HG02678 (cell line): ENCODE measurements at regions not wholly inside any gene's neighbourhood (a gene's known extent, or its start where the extent isn't known, plus 50 kb on each side); places are given as distances from the start of the nearest gene placed in this dataset.
"Not testable (repeated sequence)": the region's sequence is repeated elsewhere in the genome, so short reads cannot be mapped to it uniquely, and the experiment has no call there.

Experiments
- ATAC-seq: cut with Tn5 transposase; IDR thresholded peaks from one replicate; pipeline ENCODE4 v1.9.1; 2021; ENCODE audit warnings: mild to moderate bottlenecking, moderate library complexity; ENCODE audit not compliant: unreplicated experiment

DNA sequence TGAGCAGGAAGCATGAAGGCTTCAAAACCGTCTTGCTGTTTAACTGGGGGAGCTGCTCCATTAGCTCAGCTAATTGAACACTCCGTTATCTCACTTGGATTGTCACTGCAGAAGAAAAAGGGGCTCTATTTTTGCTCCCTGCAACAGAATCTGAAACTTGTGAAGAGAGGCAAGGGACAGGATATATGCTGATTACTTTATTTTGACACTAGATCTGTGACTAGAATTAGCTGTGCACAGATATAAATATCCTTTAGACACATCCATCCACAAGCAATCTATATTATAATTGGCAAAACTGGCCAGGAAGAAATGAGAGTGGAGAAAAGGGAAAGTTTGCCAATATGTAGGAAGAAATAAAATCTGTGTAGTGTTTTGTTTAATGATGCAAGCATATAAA is 700.1 kb upstream of the CHAC2 start:
- ATAC-seq, result no peak

DNA sequence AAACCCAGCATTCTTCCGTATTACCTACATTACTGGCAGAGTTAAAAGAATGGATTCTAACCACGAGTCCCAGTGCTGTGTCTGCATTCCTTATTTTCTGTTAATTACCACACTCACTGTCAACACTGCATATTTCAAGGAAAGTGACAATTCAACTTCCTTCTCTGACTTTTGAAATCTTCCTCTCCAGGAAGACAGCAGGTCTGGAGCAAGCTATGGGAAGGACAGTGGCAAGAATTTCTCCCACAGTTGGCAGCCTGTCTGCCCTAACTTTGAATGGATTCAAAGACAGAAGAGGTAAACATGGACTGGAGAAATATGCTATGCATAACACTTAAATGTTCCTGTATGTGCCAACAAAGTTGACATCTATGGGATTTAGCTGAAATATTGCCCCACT is 700.5 kb upstream of the CHAC2 start:
- ATAC-seq, result no peak

- no peak for ATAC-seq
Measured at GRCh38 chr2:53064154-53064553, 703.5 kb upstream of the CHAC2 start.

DNA sequence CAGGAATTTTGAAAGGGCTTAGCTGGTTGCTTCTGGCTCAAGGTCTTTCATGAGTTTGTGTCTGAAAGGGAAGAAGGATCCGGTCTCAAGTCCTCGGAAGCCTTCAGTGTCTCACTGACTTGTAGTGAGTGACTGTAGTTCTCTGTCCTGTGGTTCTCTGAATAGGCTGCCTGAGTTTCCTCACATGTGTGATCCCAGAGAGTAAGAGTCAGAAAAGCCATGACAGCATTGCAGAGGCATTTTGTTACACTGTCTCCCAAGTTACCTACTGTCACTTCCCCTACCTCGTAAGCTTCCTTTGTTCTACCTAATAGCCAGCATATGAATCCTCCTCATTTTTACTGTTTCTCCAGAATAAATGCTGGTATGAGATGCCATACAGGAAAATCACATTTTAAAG is 709.1 kb upstream of the CHAC2 start:
- ATAC-seq, result no peak

- ATAC-seq, result no peak
Measured at GRCh38 chr2:53053937-53054336, 713.7 kb upstream of the CHAC2 start.

DNA sequence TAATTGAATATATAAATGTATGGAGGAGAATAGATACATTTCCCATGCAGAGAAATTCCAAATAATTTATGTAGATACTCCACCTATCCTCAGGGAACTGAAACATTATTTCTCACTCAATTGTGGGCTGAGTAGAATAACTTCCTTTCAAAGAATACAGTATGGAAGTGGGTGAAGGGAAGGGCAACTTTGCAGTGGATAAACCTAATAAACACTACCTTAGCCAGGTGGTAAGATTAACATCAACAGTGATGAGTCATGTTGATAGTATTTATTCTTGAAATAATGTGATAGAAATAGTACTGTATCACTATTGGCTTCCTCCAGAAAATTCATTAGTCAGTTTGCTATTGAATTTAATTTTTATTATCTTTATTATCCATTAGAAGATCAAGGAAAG is 716.4 kb upstream of the CHAC2 start:
- no peak for ATAC-seq

DNA sequence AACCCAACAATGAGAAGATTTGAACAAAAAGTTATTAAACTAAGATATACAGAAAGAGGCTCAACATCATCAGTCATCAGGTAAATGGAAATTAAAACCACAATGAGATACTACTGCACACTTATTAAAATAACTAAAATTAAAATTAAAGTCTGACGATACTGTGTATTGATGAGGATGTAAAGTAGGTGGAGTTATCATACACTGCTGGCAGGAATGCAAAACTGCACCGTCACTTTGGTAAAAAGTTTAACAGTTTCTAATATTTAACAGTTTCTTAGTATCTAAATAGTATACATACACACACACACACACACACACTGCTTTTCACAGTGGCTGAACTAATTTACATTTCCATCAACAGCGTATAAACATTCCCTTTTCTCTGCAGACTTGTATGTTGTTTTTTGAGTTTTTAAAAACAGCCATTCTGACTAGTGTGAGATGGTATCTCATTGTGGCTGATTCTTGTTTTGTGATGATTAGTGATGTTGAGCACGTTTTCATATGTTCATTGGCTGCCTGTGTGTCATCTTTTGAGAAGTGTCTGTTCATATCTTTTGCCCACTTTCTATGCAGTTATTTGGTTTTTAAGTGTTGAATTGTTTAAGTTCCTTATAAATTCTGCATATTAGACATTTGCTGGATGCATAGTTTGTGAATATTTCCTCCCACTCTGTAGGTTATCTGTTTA is 726.9 kb upstream of the CHAC2 start:
- ATAC-seq, result no peak

DNA sequence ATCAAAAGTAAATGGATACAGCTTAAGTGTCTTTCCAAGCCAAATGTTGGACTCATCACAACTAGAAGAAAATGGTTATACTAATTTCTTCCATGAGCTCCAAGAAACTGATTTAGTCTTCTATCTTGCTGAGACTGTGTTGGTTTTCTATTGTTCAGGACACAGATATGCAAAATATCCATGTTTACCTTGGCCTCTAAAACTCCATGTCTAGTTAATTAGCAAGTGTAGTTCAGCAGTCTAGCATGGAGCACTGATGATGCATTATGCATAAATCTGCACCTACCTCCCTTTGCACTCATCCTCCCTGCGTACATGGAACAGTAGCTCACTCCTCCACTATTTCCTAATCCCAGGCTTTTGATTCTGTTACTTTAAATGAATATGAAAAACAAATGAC is 731.4 kb upstream of the CHAC2 start:
- no peak for ATAC-seq

DNA sequence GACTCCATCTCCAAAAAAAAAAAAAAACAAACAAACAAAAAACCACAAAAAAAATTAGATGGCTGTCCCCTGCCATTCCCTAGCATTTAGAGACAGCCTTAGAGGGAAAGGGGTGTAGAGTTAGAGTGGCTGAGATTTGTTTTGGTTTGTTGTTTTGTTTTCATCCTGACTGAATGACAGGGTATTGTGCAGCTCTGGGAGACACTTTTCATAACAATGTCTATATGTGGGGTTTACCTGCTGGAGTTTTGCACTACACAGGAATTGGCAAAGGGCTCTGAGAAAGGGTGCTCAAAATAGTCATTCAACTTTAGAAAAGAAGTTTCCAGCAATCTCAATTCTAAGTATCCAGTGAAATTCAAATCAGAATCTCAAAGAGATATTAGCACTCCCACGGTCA is 732.5 kb upstream of the CHAC2 start:
- no peak for ATAC-seq

DNA sequence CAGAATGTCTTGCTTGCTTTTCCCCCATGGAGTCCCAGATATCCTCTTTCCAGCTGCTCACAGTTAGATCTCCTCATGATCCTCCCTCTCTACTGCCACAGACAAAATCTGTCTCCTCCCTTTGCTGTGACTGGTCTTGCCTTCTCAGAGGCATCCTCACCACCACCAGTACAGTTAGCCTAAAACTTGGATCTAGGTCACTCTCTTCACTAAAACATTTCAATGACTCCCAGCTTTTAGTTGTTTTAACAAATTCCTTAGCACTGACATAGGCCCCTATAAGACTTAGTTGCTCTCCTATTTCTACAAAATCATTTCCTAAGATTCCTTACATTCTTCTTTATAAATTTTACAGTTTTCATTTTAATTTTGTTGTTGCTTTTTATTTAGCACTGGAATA is 734.2 kb upstream of the CHAC2 start:
- ATAC-seq, result no peak

GRCh38 chr2:53028746-53029423 is 738.7 kb upstream of the CHAC2 start:
- no peak for ATAC-seq

GRCh38 chr2:53028225-53028624 is 739.4 kb upstream of the CHAC2 start:
- no peak for ATAC-seq

DNA sequence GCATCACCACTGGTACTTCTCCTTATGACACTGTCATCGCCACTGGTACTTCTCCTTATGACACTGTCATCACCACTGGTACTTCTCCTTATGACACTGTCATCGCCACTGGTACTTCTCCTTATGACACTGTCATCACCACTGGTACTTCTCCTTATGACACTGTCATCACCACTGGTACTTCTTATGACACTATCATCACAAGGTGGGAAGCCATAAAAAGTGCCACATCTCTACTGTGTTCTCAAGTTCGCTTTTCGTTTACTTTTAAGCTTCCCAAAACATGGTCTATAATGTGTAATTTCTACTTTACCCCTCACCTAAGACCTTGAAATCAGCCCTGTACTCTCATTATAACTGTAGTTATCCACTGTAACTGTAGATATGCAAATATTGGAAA is 745.4 kb upstream of the CHAC2 start:
- ATAC-seq, result not testable (repeated sequence)

DNA sequence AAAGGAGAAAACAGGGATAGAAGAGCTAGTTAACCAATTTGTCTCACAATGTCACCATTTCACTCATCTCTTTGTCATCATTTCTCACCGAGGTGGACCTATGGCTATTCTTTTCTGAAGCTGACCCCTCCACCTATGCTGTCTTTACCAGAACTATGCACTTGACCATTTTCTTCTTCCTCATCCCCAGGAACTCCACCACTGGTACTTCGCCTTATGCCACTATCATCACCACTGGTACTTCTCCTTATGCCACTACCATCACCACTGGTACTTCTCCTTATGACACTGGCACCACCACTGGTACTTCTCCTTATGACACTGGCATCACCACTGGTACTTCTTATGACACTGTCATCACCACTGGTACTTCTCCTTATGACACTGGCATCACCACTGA is 745.8 kb upstream of the CHAC2 start:
- no peak for ATAC-seq

DNA sequence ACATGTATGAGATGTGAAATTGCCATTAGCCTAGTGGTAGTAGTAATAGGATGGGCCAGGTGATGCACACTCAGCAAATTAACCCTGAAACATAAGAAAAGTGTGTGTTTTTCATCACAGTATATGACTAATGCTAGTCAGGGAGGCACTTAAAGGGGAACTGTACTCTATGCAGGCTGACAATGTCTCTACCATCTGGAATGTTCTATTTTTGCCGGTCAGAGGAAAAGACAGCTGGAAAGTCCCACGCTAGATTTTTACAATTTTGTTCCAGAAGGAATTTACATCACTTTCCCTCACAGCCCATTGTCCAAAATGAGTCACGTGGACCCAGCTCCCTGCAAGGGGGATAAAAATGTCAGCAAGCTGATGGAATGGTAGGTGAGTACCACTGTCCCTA is 746.3 kb upstream of the CHAC2 start:
- no peak for ATAC-seq

- no peak for ATAC-seq
Measured at GRCh38 chr2:53018825-53019425, 748.7 kb upstream of the CHAC2 start.

DNA sequence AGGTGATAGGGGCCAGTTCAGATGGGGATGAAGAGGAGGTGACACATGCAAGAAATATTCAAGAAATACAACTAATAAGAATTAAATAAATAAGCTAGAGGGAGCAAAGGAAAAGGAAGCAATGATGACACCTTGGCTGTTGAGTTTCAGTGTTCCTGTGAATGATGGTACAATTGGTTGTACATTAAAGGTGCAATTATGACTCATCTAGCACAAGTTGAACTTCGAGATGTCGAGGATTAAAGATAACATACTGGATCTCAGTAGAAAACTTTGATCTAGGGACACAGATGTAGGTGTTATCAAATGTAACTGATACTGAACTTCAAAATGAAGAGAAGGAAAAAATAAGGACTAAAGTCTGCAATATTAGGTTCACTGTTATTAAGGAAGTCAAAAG is 760.6 kb upstream of the CHAC2 start:
- ATAC-seq, result no peak

GRCh38 chr2:53004413-53004812 is 763.2 kb upstream of the CHAC2 start:
- no peak for ATAC-seq

DNA sequence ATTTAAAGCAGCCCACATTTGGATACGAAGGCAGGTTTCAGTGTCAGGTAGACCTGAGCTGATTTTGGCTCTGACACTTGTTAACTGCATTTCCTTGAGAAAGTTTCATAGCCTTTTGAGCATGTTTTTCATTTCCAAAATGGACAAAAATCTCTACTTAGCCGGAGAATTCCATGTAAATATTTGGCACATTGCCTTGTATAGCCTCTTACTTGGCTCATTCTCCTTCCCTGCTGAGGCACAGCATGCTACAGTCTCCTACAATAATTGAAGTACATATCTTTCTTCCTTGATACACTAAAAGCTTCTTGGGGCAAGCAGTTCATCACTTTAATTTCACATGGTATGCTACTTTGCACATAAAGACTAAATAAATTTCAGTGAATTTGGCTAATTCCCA is 772.2 kb upstream of the CHAC2 start:
- no peak for ATAC-seq

DNA sequence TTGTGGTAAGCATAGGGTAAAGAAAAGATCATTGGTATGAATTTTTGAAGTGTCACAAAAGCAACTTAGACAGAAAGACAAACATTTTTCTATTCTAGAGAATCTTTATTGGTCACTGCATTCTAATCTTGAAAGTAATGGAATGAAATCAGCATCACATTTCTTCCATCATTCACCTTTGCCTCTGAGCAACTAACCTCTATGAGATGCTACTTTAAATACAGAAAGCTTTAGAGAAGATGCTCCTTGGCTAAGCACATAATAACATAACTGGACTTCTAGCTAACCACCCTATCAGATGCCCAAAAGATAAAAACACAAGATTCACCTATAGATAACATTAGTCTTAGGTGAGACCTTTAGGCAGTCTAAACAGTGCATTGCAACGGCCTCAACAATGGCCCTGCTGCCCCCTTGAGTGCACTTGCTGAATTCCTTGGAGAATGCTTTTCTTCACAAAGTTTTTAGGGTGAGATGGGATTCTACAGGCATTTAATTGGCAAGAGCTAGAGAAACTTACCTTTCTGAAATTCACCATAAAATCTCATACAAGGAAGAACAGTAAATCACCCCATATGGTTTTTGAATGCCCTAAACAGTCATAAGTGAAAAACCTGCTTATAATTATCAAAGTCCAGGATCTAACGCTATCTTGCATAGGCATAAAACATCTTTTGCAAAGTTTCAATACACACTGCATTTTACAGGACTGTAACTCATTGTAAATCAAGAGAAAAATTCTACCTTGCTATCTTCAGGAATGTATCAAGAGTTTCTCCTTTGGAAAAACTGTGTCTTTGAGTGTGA is 791.3 kb upstream of the CHAC2 start:
- no peak for ATAC-seq

DNA sequence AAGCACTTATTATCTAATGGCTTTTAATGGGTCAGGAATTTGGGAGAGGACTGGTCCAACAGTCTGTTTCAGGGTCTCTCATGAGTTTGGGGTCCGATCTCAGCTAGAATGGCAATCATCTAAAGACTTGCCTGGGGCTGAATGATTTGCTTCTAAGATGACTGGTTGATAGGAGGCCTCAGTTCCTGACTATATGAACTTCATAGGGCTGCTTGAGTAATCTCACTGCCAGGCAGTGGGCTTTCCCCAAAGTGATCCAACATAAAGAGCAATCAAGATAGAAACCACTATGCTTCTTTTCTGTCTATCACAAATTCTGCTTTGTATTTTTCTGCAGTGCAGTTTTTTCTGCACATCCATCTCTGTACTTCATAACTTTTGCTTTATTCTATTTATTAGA is 793.5 kb upstream of the CHAC2 start:
- no peak for ATAC-seq

DNA sequence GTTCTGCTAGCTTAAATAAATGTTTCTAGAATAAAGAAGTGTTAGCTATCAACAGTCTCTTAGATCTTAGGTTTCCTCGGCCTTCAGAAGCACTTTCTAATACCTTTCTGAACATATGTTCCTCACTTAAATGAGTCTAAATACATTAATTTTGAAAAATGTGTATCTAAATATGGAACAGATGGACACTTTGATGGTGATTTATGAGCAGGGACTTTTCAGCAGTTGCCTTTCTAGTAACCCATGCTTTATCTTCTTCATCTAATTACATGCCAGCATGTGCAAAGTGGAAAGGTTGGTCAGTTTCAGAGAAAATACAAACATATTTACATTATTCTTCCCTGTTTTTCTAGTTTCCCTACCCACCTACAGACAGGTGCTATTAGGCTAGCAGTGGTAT is 797.0 kb upstream of the CHAC2 start:
- ATAC-seq, result no peak
